Fibroblast of lung (primary cell): ENCODE measurements at regions not wholly inside any gene's neighbourhood (a gene's known extent, or its start where the extent isn't known, plus 50 kb on each side); places are given as distances from the start of the nearest gene placed in this dataset.

Experiments
- CTCF ChIP-seq, 2 donors: IDR thresholded peaks in 1 of 2; conservative IDR thresholded peaks in 1 of 2; 1 replicate in 1 of 2; 2 replicates in 1 of 2; pipeline ENCODE4 v1.5.1; 2011 to 2012; ENCODE audit warnings: low read length in 2 of 2, control low read depth in 1 of 2, inconsistent platforms in 1 of 2, low read depth in 1 of 2, mild to moderate bottlenecking in 1 of 2
- EZH2 ChIP-seq: IDR thresholded peaks from 2 replicates; pipeline ENCODE4 v1.5.1; 2012; ENCODE audit warnings: low read length, control low read depth, mild to moderate bottlenecking; ENCODE audit errors: missing control alignments

- no peak for TF ChIP-seq CTCF (conservative IDR thresholded peaks at IDR 0.05 in 1 of 2, IDR thresholded peaks at IDR 0.05 in 1 of 2; ENCODE audit: low read depth in 1 of 2, low read length in 2 of 2)
- TF ChIP-seq EZH2: no peak
These were observed 264.7 kb upstream of the AGA start for GRCh38 chr4:177706916-177707315.
